Spinal cord (tissue), 9 donors: ENCODE measurements at regions not wholly inside any gene's neighbourhood (a gene's known extent, or its start where the extent isn't known, plus 50 kb on each side); places are given as distances from the start of the nearest gene placed in this dataset.

Source experiments
- DNase-seq, 6 donors: peaks; one replicate each; pipeline versions ENCODE4 v3.0.0 to v3.0.0-alpha.2; 2013 to 2015; ENCODE audit warnings: low spot score in 6 of 6, low read depth in 4 of 6
- H3K27ac ChIP-seq: one replicate; pipeline ENCODE4 v1.5.1; 2013; ENCODE audit warnings: low read depth, low read length, control low read depth
- H3K27me3 ChIP-seq: one replicate; pipeline ENCODE4 v1.6.1; 2013; ENCODE audit warnings: low read length; ENCODE audit not compliant: control insufficient read depth, insufficient read depth
- H3K36me3 ChIP-seq: one replicate; pipeline ENCODE4 v1.6.1; 2013; ENCODE audit warnings: low read length; ENCODE audit not compliant: control insufficient read depth, insufficient read depth
- H3K4me1 ChIP-seq: one replicate; pipeline ENCODE4 v1.6.1; 2013; ENCODE audit warnings: low read length; ENCODE audit not compliant: control insufficient read depth, insufficient read depth
- H3K4me3 ChIP-seq: one replicate; pipeline ENCODE4 v1.5.1; 2013; ENCODE audit warnings: low read depth, low read length, control low read depth
- H3K9me3 ChIP-seq: one replicate; pipeline ENCODE4 v1.6.1; 2013; ENCODE audit warnings: low read length; ENCODE audit not compliant: control insufficient read depth, insufficient read depth
- WGBS: methylation state at CpG from one replicate; pipeline ENCODE4 v1.1.5; 2013; ENCODE audit warnings: missing lambda C conversion rate; ENCODE audit not compliant: insufficient coverage; 5-methylcytosine and 5-hydroxymethylcytosine counted together
- donor health status: healthy.

DNA sequence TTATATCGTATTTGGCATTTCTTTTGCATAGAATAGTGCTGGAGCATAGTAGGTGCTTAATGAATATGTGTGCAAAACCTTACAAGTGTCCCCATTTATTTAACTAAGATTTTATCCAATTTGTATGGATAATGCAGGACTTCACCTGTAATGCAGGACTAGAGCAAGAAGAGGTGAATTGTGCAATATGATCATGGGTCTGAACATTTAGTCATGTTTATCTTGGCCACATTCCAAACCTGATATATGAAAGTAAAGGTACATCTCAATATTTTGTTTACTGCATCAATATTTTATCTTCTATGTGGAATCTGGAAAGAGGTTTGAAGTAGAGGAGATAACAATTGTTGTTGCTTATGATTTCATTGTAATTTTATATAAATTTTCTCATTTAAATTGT, 1626.7 kb upstream of the B3GALT2 start:
- Histone ChIP-seq H3K27me3 (no peaks in the 10 kb centered on the region), H3K4me1 (no peaks in the 10 kb centered on the region), H3K36me3 (no peaks in the 10 kb centered on the region), H3K4me3 (no peak overlapping the region), H3K27ac (no peak overlapping the region), H3K9me3 (no peaks in the 10 kb centered on the region)
- no peak for DNase-seq
- WGBS = no CpG with 5 or more reads among the region's 1 CpG

DNA sequence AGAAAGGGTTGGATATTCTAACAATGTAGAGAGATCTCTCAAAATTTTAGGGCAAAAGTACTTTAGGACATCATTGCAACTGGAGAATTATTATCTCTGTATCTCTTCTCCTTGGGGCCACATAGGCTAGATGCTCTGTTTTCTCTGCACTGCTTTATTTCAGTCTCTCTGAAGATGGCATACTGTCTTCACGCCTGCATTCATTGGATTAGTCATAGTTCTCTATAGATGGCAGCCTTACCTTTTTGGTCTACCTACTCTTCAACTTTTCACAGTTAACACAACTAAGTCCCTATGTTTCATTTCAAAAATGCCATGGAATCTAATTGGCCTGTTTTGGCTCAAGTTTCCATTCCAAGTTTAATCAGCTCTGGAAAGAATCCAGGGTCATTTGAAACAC, 1623.3 kb upstream of the B3GALT2 start:
- no peak overlapping the region for H3K27ac ChIP-seq
- no peaks in the 10 kb centered on the region for H3K4me1 ChIP-seq
- no peaks in the 10 kb centered on the region for H3K27me3 ChIP-seq
- 80% methylated on average over 1 of the region's 1 CpG for WGBS
- no peaks in the 10 kb centered on the region for H3K36me3 ChIP-seq
- H3K4me3 ChIP-seq = no peak overlapping the region
- H3K9me3 ChIP-seq = no peaks in the 10 kb centered on the region
- peak in 2 of 6 donors; percentile 9 to 15 for DNase-seq

DNA sequence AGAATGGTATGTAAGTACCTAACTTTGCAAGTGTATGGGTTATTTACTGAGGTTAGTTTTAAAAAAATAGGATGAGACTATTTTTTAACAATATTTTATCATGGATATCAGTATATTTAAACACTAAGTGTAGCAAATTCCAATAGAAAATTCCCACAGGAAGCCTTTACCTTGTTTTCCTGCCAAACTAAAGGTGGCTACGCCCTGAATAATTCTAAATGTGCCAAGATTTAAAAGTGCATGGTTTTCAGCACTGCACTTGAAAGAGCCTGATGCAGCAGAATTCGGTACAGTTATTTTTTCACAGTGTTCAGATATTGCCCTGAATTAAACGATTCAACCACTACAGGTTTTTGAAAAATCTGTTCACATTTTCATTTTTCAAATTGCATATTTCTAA, 1622.8 kb upstream of the B3GALT2 start:
- WGBS = 50% methylated on average over 1 of the region's 3 CpGs
- no peak overlapping the region for H3K27ac ChIP-seq
- H3K4me1 ChIP-seq = no peaks in the 10 kb centered on the region
- DNase-seq = peak in 2 of 6 donors; percentile 6 to 10
- H3K36me3 ChIP-seq = no peaks in the 10 kb centered on the region
- no peak overlapping the region for H3K4me3 ChIP-seq
- no peaks in the 10 kb centered on the region for H3K9me3 ChIP-seq
- no peaks in the 10 kb centered on the region for H3K27me3 ChIP-seq

DNA sequence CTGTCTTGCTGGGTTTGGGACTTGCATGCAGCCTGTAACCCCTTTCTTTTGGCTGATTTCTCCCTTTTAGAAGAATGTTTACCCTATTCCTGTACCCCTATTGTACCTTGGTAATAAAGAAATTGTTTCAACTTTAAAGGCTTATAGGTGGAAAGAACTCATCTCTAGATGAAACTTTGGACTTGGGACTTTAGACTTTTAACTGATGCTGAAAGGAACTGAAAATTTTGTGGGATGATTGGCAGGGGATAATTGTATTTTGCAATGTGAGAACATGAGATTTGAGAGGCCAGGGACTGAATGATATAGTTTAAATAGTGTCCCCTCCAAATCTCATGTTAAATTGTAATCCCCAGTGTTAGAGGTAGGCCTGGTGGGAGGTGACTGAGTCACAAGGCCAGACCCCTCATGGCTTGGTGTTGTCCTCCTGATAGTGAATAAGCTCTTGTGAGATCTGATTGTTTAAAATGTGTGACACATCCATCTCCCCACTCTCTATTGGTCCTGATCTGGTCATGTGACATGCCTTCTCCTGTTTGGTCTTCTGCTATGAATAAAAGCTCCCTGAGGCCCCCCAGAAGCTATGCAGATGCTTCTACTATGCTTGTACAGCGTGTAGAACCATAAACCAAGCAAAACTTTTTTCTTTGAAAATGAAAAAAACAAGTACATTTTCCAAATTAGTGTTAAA, 1621.3 kb upstream of the B3GALT2 start:
- no peak overlapping the region for H3K4me3 ChIP-seq
- H3K4me1 ChIP-seq = no peaks in the 10 kb centered on the region
- no peak overlapping the region for H3K27ac ChIP-seq
- no peaks in the 10 kb centered on the region for H3K9me3 ChIP-seq
- no CpG with 5 or more reads among the region's 1 CpG for WGBS
- DNase-seq = no peak
- no peaks in the 10 kb centered on the region for H3K27me3 ChIP-seq
- no peaks in the 10 kb centered on the region for H3K36me3 ChIP-seq

DNA sequence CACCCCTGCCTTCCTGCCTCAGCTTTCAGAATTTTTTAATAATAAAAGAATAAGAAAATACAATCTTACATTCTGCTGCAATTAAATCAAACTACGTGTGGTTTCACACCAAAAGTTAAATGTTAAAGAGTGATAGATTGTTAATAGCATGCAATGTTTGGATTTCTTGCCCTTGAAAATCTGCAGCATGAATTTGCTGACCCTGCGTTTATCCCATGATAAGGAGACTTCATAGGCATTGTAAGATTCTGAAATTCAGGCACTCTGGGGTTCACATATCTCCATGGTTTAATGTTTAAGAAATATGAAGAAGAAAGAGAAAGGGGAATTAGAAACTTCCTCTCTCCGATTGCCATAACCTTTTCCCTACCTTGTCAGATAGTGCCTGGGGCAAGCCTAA, 1616.2 kb upstream of the B3GALT2 start:
- DNase-seq = no peak
- Histone ChIP-seq H3K4me3 (no peak overlapping the region), H3K9me3 (no peaks in the 10 kb centered on the region), H3K27me3 (no peaks in the 10 kb centered on the region), H3K4me1 (no peaks in the 10 kb centered on the region), H3K27ac (no peak overlapping the region), H3K36me3 (no peaks in the 10 kb centered on the region)
- 80% methylated on average over 1 of the region's 3 CpGs for WGBS

DNA sequence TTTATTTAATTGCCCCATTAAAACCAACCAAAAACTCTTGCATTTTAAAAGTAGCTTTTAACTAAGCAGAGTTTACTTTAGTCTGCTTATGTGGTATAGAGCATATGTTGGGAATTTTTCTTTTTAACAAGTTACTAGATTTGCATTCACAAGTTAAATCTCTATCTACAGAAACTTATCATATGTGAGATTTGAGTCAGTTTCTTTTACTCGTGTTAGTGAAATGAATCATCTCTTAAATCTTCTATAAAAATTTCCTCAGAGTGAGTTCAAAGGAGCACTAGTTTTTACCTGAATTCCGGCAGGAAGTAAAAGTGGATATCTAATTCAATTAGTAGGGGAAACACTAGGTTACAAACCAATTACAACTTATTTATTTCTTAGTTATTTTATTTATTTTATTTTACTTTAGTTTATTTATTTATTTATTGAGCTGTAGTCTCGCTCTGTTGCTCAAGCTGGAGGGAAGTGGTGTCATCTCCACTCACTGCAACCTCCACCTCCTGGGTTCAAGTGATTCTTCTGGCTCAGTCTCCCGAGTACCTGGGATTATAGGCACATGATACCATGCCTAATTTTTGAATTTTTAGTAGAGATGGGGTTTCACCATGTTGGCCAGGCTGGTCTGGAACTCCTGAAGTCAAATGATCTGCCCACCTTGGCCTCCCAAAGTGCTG, 1609.6 kb upstream of the B3GALT2 start:
- H3K27ac ChIP-seq = no peak overlapping the region
- no CpG with 5 or more reads among the region's 4 CpGs for WGBS
- H3K27me3 ChIP-seq = no peaks in the 10 kb centered on the region
- H3K36me3 ChIP-seq = no peaks in the 10 kb centered on the region
- DNase-seq = no peak
- H3K4me1 ChIP-seq = no peaks in the 10 kb centered on the region
- no peak overlapping the region for H3K4me3 ChIP-seq
- H3K9me3 ChIP-seq = no peaks in the 10 kb centered on the region

DNA sequence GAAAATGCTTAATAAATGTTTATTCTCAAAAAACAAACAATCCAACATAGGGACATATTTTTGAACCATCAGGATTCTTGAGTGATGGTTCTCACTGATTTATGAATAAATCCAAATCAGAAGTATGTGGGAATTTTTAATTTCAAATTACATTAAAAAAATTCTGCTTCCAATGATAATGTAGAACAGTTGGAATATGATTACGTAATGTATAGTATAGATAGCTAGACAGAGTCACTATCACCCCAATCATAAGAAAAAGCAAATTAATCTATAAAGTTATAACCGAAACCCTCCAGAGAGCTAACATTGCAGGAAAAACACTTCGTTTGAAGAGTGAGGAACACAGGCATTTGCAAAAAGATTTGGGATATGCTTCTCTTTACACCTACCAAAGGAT, 1600.6 kb upstream of the B3GALT2 start:
- no peaks in the 10 kb centered on the region for H3K36me3 ChIP-seq
- WGBS = no CpG with 5 or more reads among the region's 3 CpGs
- H3K27me3 ChIP-seq = no peaks in the 10 kb centered on the region
- no peaks in the 10 kb centered on the region for H3K4me1 ChIP-seq
- no peak overlapping the region for H3K4me3 ChIP-seq
- no peak overlapping the region for H3K27ac ChIP-seq
- peaks cover 2% of the 10 kb centered on the region for H3K9me3 ChIP-seq
- DNase-seq = no peak

DNA sequence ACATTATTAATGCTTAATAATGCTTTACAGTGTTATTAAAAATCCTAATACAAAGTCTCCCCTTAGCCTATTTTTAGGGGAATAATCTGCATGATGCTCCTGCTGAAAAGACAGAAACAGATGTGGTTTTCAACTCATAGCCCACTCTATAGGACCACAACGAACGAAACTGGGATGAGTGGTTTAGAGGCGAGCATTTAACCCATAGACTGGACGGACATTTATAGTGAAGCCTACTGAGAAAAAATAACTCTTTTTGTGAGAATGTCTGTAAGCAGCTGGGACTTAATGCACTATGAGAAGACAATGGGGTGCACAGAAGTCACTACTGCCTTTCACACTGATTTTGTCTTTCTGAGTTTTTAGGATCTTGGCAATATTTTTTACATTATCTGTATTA, 1599.6 kb upstream of the B3GALT2 start:
- peaks cover 2% of the 10 kb centered on the region for H3K9me3 ChIP-seq
- WGBS = 29% methylated on average over 1 of the region's 4 CpGs
- no peak for DNase-seq
- no peak overlapping the region for H3K27ac ChIP-seq
- no peaks in the 10 kb centered on the region for H3K27me3 ChIP-seq
- H3K4me3 ChIP-seq = no peak overlapping the region
- no peaks in the 10 kb centered on the region for H3K36me3 ChIP-seq
- no peaks in the 10 kb centered on the region for H3K4me1 ChIP-seq

DNA sequence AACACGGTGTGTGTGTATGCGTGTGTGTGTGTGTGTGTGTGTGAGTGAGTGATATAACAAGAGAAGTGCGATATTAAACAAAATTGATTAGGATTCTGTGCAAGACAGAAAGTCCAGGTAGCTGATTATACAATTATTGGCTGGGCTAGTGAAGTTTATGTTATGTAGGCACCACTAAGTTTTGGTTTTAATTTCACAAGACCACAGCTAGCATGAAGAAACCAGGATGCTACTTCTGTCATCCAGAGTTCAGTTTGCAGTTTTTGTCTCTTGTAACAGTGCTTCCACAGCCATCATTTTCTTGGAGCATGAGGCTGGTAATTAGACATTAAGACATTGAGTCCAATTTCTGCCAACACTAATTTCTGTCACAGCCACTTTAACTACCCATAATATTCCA, 1590.2 kb upstream of the B3GALT2 start:
- no peak for DNase-seq
- no peaks in the 10 kb centered on the region for H3K27me3 ChIP-seq
- H3K27ac ChIP-seq = no peak overlapping the region
- 100% methylated on average over 1 of the region's 3 CpGs for WGBS
- no peaks in the 10 kb centered on the region for H3K4me1 ChIP-seq
- no peak overlapping the region for H3K4me3 ChIP-seq
- H3K36me3 ChIP-seq = no peaks in the 10 kb centered on the region
- no peaks in the 10 kb centered on the region for H3K9me3 ChIP-seq

DNA sequence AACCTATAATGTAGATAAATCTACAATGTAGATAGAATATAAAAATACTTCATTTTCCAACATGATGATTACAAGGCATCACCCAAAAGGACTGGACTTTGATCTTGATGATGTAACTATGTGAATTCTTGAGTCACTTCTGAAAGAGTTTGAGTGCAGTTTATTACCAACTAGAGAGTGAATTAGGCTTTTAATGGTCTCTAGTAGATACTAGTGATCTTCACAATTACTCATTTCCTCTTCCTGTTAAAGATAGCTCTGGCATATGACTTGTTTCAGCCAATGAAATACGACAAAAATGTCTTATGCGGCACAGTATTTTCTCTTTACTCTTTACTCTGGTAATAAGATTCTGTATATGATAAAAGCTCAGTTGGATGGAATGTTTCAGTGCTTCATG, 1588.1 kb upstream of the B3GALT2 start:
- no peak overlapping the region for H3K4me3 ChIP-seq
- H3K4me1 ChIP-seq = no peaks in the 10 kb centered on the region
- no peak for DNase-seq
- H3K27me3 ChIP-seq = no peaks in the 10 kb centered on the region
- no peaks in the 10 kb centered on the region for H3K9me3 ChIP-seq
- no peaks in the 10 kb centered on the region for H3K36me3 ChIP-seq
- H3K27ac ChIP-seq = no peak overlapping the region
- WGBS = no CpG with 5 or more reads among the region's 2 CpGs
